ENCODE measurements at regions not wholly inside any gene's neighbourhood (a gene's known extent, or its start where the extent isn't known, plus 50 kb on each side); places are given as distances from the start of the nearest gene placed in this dataset.

- TF ChIP-seq POLR2A (IDR thresholded peaks at IDR 0.05): no peak
- 81 to 90% (median 85%) methylated on average over 6 of the region's 6 CpGs for WGBS, 5 donors
- H3K27me3 ChIP-seq: no peaks in the 10 kb centered on the region
Measured at GRCh38 chr4:171397175-171397574, 416.0 kb upstream of the GALNTL6 start.

GRCh38 chr4:171390626-171391025 is 422.6 kb upstream of the GALNTL6 start:
- Histone ChIP-seq H3K27me3 (no peaks in the 10 kb centered on the region), H3K4me1 (no peaks in the 10 kb centered on the region), H3K4me3 (no peak overlapping the region), H3K27ac (no peak overlapping the region), H3K9me3 (peaks cover 0 to 17% (median 5%) of the 10 kb centered on the region in 4 donors), H3K36me3 (no peaks in the 10 kb centered on the region)
- WGBS, 5 donors: 53 to 63% (median 55%) methylated on average over 3 of the region's 3 CpGs
- intact Hi-C loops (cut with DNase I; ENCODE audit: low total_unique reads): no loop called here
- DNase-seq: peak in 1 of 2 donors; percentile 2
- TF ChIP-seq CTCF (IDR thresholded peaks at IDR 0.05): no peak
- no peak for TF ChIP-seq POLR2AphosphoS5 (IDR thresholded peaks at IDR 0.05)
- TF ChIP-seq POLR2A (IDR thresholded peaks at IDR 0.05): no peak
- TF ChIP-seq EP300 (IDR thresholded peaks at IDR 0.05): no peak

More at GRCh38 chr4:171397175-171397574, 416.0 kb upstream of the GALNTL6 start:
- no peaks in the 10 kb centered on the region for H3K9me3 ChIP-seq
- no peaks in the 10 kb centered on the region for H3K36me3 ChIP-seq
- no peak overlapping the region for H3K4me3 ChIP-seq
- H3K27ac ChIP-seq: no peak overlapping the region
- intact Hi-C loops (cut with DNase I; ENCODE audit: low total_unique reads): no loop called here
- no peaks in the 10 kb centered on the region for H3K4me1 ChIP-seq
- DNase-seq: no peak

GRCh38 chr4:171378323-171378722 is 434.9 kb upstream of the GALNTL6 start:
- H3K9me3 ChIP-seq: no peaks in the 10 kb centered on the region
- H3K27me3 ChIP-seq: no peaks in the 10 kb centered on the region
- H3K4me3 ChIP-seq: no peak overlapping the region
- H3K36me3 ChIP-seq: no peaks in the 10 kb centered on the region
- no peak overlapping the region for H3K27ac ChIP-seq
- TF ChIP-seq EP300 (IDR thresholded peaks at IDR 0.05): no peak
- TF ChIP-seq POLR2A (IDR thresholded peaks at IDR 0.05): no peak
- no peak for TF ChIP-seq CTCF (IDR thresholded peaks at IDR 0.05)
- TF ChIP-seq POLR2AphosphoS5 (IDR thresholded peaks at IDR 0.05): no peak
- DNase-seq: no peak
- no peaks in the 10 kb centered on the region for H3K4me1 ChIP-seq
- intact Hi-C loops (cut with DNase I; ENCODE audit: low total_unique reads): no loop called here

- Histone ChIP-seq H3K27me3 (no peaks in the 10 kb centered on the region), H3K27ac (no peak overlapping the region), H3K4me1 (no peaks in the 10 kb centered on the region), H3K36me3 (no peaks in the 10 kb centered on the region), H3K9me3 (no peaks in the 10 kb centered on the region), H3K4me3 (no peak overlapping the region)
- 56 to 76% (median 63%) methylated on average over 1 of the region's 1 CpG for WGBS, 5 donors
- intact Hi-C loops (cut with DNase I; ENCODE audit: low total_unique reads): no loop called here
- TF ChIP-seq POLR2AphosphoS5 (IDR thresholded peaks at IDR 0.05) (no peak), POLR2A (IDR thresholded peaks at IDR 0.05) (no peak), EP300 (IDR thresholded peaks at IDR 0.05) (no peak), CTCF (IDR thresholded peaks at IDR 0.05) (no peak)
- DNase-seq: no peak
Measured at GRCh38 chr4:171376724-171377123, 436.5 kb upstream of the GALNTL6 start.

GRCh38 chr4:171353535-171353934 is 459.7 kb upstream of the GALNTL6 start:
- no peak for DNase-seq
- H3K27me3 ChIP-seq: no peaks in the 10 kb centered on the region
- no peak overlapping the region for H3K27ac ChIP-seq
- intact Hi-C loops (cut with DNase I; ENCODE audit: low total_unique reads): no loop called here
- H3K9me3 ChIP-seq: no peaks in the 10 kb centered on the region
- no peak overlapping the region for H3K4me3 ChIP-seq
- no peak for TF ChIP-seq POLR2A (IDR thresholded peaks at IDR 0.05)
- no peak for TF ChIP-seq EP300 (IDR thresholded peaks at IDR 0.05)
- TF ChIP-seq CTCF (IDR thresholded peaks at IDR 0.05): no peak
- no peak for TF ChIP-seq POLR2AphosphoS5 (IDR thresholded peaks at IDR 0.05)
- H3K36me3 ChIP-seq: no peaks in the 10 kb centered on the region
- H3K4me1 ChIP-seq: no peaks in the 10 kb centered on the region
